GM19351 (cell line): ENCODE measurements at regions not wholly inside any gene's neighbourhood (a gene's known extent, or its start where the extent isn't known, plus 50 kb on each side); places are given as distances from the start of the nearest gene placed in this dataset.

Source experiments
- ATAC-seq: cut with Tn5 transposase; IDR thresholded peaks from one replicate; pipeline ENCODE4 v1.9.1; 2021; ENCODE audit warnings: mild to moderate bottlenecking, moderate library complexity; ENCODE audit not compliant: unreplicated experiment

DNA sequence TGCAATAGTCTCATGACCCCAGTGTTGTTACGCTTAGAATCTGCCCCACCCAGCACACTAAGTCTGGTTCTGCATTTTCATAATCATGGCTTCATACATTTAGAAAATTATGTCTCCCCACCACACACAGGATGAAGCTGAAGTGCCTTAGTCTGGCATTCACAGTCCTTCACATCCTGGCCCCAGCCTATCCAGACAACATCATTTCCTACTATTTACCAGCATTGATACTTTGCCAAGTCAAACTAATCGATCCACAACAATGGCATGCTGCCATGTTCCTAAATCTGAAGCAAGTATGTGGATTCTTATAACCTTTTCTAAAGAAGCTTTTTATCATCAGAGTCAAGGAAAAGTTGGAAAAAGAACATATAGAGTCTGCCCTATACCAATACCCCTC lies 132.4 kb upstream of the FBXL4 start:
- ATAC-seq, result no peak

DNA sequence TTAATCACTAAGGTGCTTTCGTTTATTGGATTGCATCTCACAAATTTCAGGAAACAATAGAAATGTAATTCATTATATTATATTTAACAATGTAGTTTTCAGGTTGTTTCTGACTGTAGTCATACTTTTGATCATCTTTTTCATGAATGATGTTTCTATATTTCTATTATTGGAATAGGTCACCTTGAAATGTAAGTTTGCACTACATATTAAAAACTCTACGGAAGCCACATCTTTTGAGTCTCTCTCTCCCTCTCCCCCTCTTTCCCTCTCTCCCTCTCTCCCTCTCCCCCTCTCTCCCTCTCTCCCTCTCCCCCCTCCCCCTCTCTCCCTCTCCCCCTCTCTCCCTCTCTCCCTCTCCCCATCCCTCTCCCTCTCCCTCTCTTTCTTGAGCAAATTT lies 131.3 kb upstream of the FBXL4 start:
- no peak for ATAC-seq

DNA sequence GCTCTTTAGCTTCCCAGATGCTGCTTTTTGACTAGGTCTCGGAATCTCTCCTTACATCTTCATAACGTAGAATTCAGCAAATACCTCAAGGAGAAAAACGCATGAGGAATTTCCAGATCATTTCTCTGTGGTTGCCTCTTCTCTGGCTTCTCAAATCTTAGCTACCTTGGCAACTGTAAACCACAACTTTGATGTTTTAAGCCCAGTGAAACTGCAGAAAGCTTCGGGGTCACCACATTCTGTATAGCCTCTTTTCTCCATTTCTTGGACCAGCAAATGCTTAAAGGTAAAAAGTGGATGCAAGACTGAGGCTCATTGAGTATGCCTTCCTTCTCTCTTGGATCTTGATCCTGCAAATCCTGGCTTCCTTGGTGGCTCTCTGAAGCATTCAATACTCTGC lies 125.5 kb upstream of the FBXL4 start:
- no peak for ATAC-seq

DNA sequence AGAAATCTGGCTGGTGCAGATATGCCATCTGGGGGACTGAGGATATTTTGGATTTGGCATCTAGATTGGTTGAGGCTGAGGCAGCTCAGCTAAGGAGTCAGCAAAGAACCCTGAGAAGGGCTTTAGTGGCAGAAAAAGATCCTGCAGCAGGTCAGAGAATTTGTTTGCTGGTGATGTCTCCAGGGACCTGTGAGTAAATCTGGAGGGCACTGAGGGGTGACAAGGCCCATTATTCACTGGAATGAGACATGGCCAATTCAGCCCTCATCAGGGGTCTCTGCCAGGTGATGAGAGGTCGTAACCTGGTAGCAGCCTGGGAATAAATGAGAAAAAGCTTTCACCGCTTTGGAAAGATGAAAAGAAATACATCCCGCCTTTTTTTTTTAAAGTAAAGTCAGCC lies 118.3 kb upstream of the FBXL4 start:
- no peak for ATAC-seq

DNA sequence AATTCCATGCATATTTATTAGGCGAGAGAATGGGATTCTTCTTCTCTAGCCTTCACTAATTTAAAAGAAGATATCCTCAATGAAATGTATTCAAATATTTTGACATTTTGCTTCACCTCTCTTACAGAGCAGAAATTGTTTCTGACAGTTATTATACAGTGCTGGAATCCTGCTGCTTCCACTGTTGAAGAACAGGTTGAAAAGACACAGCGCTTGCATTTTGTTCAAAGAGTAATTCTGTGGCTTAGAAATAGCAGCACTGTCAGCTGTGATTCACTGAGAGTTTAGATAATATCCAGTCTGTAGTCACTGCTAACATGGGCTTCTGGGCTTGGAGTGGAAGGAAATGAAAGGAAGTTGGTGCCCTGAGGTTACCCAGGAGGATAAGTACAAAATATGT lies 117.1 kb upstream of the FBXL4 start:
- ATAC-seq, result no peak

DNA sequence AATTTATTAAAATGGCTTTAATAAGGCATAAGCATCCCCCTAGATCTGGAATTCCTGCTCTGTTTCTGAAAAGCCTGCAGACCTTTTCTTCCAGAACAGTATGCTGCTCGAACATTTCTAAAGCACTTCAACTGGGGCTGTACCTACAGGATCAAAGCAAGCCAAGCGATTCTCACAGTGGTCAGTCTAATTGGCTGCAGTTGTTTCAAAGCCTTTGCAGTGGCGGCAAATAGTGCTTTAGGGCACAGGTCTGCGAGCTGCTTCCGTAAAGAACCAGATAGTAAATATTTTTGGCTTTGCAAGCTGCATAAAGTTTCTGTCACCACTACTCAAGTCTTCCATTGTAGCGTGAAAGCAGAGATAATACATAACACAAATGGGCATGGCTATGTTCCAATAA lies 88.9 kb upstream of the FBXL4 start:
- no peak for ATAC-seq

DNA sequence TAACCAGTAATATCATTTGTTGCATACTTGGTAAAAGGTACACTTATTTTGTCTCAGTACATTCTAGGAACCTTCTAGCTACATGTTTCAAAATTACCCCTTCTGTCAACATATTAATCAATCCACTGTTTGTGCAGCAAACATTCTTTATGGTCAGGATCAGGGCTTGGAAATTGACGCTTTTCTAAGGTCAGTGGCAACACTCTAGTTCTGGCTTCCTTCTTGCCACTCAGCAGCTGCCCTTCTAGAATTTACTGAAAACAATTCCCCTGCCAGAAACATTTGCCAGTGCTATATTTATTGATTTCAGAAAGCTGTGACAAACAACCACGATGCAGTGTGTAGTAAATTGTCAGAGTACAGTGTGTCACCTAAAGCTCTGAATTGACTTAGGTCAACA lies 84.7 kb upstream of the FBXL4 start:
- ATAC-seq, result no peak

DNA sequence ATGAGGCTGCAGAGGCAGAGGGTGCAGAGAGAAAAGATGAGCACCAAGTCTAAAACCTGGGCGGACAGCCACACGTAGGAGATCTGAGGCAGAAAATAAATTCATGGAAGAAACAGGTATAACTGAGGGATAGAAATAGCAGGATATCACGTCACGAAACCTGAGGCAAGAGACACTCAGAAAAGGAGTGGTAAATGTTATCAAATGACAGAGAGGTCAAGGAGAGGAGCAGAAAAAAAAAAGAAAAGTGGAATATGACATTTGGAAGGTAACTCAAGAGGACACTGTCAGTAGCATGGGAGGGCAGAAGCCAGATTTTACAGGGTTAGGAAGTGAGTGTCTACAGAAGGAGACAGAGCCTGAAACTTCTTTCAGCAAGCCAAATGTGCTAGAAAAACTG lies 84.2 kb upstream of the FBXL4 start:
- no peak for ATAC-seq

DNA sequence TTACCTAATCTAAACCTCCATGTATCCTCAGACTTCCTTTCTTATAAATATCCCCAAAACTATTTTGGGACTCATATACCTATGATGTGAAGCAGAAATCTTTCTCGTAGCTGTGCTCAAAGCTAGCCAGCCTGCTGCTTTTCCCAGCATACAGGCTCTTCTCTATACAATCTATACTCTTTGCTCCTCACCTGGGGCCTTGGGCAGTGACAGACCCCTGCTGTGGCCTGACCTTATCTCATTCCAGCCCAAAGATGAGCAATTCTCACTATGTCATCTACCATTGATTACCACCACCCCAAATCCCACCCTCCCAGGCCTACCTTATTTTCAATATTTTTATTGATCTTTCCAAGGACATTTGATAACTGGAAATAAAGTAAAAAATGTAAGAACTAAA lies 83.2 kb upstream of the FBXL4 start:
- ATAC-seq, result no peak

DNA sequence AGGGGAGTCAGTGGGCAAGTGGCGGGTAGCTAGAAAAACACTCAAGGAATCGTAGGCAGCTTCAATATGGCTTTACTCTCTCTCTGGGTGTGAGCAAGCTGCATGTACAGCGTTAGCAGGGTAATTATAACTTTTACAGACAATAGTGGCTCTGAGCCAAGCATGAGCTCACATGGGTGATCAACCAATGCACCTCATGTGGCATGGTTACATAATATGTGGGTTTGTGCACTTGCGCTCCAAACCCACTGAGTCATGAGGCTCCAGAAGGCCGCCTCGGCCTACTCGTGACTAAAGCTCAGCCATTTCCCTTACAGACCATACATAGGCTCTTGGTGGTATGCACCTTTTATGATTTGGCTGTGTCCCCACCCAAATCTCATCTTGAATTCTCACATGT lies 78.4 kb upstream of the FBXL4 start:
- no peak for ATAC-seq

DNA sequence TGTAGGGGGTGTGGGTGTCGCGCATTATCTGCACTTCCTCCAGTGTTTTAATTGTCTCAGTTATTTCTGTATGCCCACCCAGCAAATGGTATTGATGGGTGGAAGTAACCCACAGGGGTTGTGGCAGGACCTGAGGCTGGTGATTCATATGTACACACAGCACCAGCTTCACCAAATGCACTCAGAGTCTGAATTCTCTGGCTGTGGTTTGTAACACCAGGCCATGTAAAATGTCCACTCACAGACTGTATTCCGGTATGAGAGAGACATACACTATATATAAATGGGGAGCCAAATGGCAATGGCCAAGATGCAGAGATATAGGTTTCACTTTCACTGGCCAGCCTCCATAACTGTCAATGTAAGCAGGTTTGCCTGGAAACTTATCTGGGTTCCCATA lies 76.3 kb upstream of the FBXL4 start:
- no peak for ATAC-seq

DNA sequence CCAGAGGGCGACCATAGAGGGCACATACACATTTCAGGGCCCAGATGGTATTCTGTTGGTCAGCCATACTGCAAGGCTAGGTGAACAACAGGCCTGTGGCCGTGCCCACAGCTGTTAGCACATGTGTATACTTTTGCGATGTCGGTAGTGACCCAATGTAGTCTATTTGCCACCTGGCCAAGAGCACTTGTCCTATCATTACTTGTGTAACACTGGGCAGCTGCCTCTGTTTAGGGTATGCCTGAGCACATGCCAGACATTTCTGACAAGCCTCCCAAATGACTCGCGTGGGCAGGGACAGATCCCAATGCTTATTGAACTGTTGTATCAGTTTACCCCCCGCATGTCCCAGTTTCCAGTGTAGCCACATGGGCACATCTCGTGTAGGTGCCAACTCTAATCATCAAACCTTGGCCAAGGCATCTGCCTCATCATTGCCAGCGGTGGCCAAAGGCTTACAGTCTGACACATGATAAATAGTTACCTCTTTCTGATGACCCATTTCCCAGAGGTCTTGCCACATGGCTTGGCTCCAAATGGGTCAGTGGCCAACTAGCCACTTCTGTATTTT lies 74.4 kb upstream of the FBXL4 start:
- no peak for ATAC-seq

DNA sequence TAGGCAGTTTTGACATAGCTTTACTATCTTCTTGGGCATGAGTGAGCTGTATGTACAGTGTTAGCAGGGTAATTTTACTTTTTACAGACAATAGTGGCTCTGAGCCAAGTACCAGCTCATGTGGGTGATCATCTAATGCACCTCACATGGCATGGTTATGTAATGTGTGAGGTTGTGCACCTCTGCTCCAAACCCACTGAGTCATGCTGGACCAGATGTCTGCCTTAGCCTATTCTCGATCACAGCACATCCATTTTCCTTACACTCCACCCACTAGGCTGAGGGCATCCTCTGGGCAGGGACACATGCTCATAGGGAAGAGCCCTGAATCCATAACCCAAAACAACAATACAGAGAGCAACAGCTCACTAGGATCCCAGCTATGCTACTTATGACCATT lies 71.6 kb upstream of the FBXL4 start:
- no peak for ATAC-seq

DNA sequence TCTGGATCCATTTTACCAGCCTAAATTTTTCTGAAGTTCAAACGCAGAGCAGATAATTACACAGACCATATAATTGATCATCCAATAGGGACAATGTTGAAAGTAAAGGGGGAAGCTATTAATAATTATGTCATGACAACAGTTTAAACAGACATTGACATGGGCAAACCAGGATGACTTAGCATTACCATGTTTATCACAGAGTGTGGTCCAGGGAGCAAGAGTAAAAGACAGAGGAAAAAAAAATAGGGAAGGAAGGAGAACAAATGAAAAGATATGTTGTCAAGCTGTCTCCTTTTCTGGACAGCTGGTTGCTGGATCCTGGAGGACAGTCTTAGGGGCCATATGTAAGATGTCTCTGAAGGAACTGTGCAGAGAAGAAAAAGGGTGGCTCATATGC lies 69.4 kb upstream of the FBXL4 start:
- no peak for ATAC-seq

DNA sequence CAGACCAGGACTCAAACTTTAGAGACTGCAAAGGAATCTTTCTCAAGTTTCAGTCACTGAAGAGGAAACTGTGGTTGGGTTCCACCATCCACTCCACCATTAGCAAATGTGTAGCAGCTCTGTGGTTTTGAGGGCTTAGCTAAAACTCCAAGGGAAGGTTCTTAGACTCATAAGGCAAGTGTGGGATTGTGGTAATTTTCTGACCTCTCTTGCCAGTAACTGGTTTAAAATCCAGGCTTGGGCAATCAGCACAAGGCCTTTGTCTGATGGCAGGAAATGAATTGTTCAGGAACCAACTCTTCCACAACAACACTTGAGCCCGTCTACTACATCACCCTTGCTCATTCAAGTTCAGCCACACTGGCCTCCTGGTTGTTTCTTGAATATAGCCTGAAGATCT lies 68.6 kb upstream of the FBXL4 start:
- peak; percentile 34 for ATAC-seq

DNA sequence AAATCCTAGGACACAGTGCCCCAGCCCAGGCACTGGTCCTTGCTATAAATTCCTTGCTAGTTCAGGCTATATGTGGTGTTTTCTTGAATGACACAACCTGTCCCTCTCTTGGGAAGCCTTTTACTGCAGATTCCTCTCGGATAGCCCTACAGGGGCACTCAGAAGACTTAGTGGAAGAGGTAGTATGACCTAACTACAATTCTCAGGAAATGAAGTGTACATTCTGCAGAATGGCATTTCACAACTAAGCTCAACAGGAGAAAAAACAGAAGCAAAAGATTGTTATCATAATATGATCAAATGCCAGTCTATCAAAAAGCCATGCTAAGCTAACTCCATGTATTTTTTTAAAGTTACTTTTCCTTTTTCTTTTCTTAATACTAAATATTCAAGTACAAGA lies 66.3 kb upstream of the FBXL4 start:
- no peak for ATAC-seq

DNA sequence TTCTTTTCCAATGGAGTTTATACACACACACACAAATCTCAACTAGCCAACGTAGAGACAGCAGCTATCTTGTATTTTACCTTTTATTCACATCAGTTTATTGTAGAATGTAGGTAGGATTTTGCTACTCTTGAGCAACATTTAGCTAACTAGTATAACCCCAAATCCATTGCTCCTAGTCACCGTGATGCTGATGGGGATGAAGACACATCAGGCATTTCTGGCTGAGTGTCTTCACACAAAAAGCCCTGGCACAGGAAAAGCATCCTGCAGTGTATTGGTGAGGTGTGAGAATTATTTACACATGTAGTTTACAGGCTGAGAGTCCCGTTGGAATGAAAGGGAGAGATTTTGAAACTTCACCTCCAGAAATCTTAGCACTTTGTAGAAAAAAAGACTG lies 65.9 kb upstream of the FBXL4 start:
- no peak for ATAC-seq

DNA sequence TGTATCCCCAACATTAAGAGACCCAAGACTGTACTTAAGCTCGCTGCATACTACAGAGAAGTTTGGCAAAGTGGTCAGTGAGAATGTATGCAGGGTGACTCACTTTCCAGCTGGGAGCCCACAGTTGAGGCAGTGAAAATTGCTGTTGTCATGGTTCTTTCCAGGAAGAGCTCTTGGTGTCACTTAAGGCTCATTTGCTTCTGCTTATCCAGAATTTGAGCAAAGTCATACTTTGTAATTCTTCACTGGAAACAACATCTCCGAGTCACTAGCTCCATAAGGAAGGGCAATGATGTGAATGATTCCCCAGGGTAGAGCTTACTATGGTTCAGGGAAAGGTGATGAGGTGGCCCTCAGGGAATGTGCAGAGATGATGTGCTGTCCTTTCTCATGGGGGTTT lies 65.4 kb upstream of the FBXL4 start:
- no peak for ATAC-seq

DNA sequence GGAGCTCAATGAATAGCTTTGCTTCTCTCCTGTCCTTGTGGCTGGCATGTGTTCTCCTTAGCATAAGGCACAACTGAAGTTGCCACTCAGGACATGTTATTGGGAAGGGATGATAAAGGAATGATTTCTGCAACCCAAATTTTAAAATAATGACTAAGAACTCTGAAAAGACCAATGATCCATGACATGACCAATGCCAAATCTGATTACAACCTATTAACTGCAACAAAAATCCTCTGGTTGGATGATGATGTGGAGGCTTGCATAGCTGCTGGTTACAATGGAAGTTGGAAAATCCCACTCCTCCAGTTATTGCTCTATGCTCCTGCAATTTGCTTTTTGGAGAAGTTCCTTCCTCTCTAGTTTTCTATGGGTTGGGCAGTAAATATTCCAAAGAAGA lies 63.4 kb upstream of the FBXL4 start:
- no peak for ATAC-seq

DNA sequence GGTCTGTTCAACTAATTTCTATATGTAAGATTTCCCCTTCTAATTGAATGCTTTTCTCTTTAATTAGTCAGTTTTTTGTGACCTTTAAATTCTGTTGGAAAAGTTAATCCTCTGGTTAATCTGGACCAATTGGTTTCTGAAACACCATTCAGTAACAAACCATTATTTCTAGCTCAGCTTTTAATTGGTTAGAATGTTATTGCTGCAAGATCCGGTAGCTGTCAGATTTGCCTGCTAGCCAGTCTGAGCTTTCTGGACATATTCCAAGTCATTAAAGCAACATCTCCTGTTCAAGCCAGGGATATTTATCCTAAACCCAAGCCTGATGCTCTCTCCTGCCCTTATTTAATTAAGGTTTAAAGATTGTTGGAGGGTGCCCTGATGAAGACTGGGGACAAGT lies 55.1 kb upstream of the FBXL4 start:
- ATAC-seq, result no peak

DNA sequence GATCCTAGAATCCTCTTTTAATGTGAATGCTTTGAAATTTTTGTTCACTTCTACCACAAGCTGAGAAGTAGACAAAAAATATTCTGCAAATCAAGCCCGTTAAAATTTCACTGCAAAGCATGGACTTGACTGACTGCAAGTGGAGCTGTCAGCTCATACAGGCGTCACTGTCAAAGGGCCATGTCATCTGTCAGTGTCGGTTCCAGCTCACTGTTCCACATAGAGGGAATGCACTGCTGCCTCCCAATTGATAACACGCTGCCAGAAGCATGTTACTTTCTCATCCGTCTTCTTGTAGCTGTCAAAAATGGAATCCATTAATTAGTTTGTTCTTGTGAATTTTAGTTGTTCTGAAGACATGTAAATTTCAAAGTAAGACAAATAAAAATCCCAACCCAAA lies 50.4 kb upstream of the FBXL4 start:
- no peak for ATAC-seq
